Right lobe of liver (tissue), 6 donors: ENCODE measurements at regions not wholly inside any gene's neighbourhood (a gene's known extent, or its start where the extent isn't known, plus 50 kb on each side); places are given as distances from the start of the nearest gene placed in this dataset.
A peak's percentile ranks its signal among the peaks of the same experiment; 100 is the strongest.

ENCODE experiments used
- ATAC-seq, 4 donors: fragments of 200-7000 bp; cut with Tn5 transposase; one replicate each; pipeline ENCODE4 v1.9.1; 2020; ENCODE audit warnings: mild to moderate bottlenecking in 4 of 4, moderate library complexity in 4 of 4
- DNase-seq, 3 donors: peaks; one replicate each; pipeline ENCODE4 v3.0.0-alpha.2; 2020
- H3K27ac ChIP-seq, 3 donors: fragments of 200-600 bp; one replicate each; pipeline ENCODE4 v1.8.0; 2022
- H3K27me3 ChIP-seq, 2 donors: fragments of 200-600 bp; one replicate each; pipeline ENCODE4 v1.8.0; 2022
- H3K36me3 ChIP-seq, 4 donors: fragments of 200-600 bp; sonication (generic) in 1 of 4; one replicate each; pipeline versions ENCODE4 v1.5.1 to v1.8.0; 2017 to 2022; ENCODE audit warnings: control low read depth in 1 of 4
- H3K4me1 ChIP-seq, 4 donors: fragments of 200-600 bp; sonication (generic) in 1 of 4; one replicate each; pipeline versions ENCODE4 v1.5.1 to v1.8.0; 2017 to 2022; ENCODE audit warnings: control low read depth in 1 of 4
- H3K4me3 ChIP-seq, 3 donors: fragments of 200-600 bp; one replicate each; pipeline ENCODE4 v1.8.0; 2022
- H3K9me3 ChIP-seq, 4 donors: fragments of 200-600 bp; sonication (generic) in 1 of 4; one replicate each; pipeline versions ENCODE4 v1.5.1 to v1.8.0; 2017 to 2022; ENCODE audit warnings: control low read depth in 1 of 4
- CTCF ChIP-seq, 4 donors: fragments of 200-600 bp in 3 of 4; fragments of 450-650 bp in 1 of 4; IDR thresholded peaks; one replicate each; pipeline versions ENCODE4 v1.5.1 to v1.8.0; 2016 to 2022; ENCODE audit warnings: antibody characterized with exemption in 4 of 4, mild to moderate bottlenecking in 2 of 4
- POLR2A ChIP-seq: fragments of 450-650 bp; IDR thresholded peaks from one replicate; pipeline ENCODE4 v1.6.1; 2017; ENCODE audit warnings: antibody characterized with exemption, mild to moderate bottlenecking
- WGBS: methylation state at CpG from one replicate; pipeline ENCODE4 v1.1.6; 2018; ENCODE audit warnings: low coverage, low lambda C conversion rate; ENCODE audit not compliant: insufficient coverage; ENCODE audit errors: missing lambda C conversion rate; 5-methylcytosine and 5-hydroxymethylcytosine counted together
- intact Hi-C, 2 donors: fragments of 100-400 bp; cut with DNase I; formaldehyde crosslinking; loops; one replicate each; pipeline versions ENCODE4 v1.11.2 to v1.14.1; 2022
- donor health status: DM: no; HTN: yes; CAD: no.
- donor health status: DM: no; HTN: no; CAD: no.
- donor health status: DM: no; HTN: no; CAD: no.
- donor health status: DM: no; HTN: yes; CAD: no.
- donor health status: DM: no; HTN: yes; CAD: no.

- intact Hi-C loops = no loop called here
- 77% methylated on average over 4 of the region's 8 CpGs for WGBS
- DNase-seq (no peak), ATAC-seq (no peak)
- no peak overlapping the region for H3K27ac ChIP-seq
- no peaks in the 10 kb centered on the region for H3K4me1 ChIP-seq
- H3K36me3 ChIP-seq = no peaks in the 10 kb centered on the region
- H3K27me3 ChIP-seq = no peaks in the 10 kb centered on the region
- H3K9me3 ChIP-seq = no peaks in the 10 kb centered on the region
- H3K4me3 ChIP-seq = no peak overlapping the region
- no peak for TF ChIP-seq CTCF (IDR thresholded peaks at IDR 0.05)
- no peak for TF ChIP-seq POLR2A
Measured at GRCh38 chr1:238900334-238900865, 486.0 kb upstream of the CHRM3 start.

- H3K27ac ChIP-seq = no peak overlapping the region
- H3K36me3 ChIP-seq = no peaks in the 10 kb centered on the region
- H3K4me3 ChIP-seq = no peak overlapping the region
- ATAC-seq (no peak), DNase-seq (no peak)
- TF ChIP-seq POLR2A (no peak), CTCF (IDR thresholded peaks at IDR 0.05) (no peak)
- no peaks in the 10 kb centered on the region for H3K9me3 ChIP-seq
- no peaks in the 10 kb centered on the region for H3K27me3 ChIP-seq
- H3K4me1 ChIP-seq = no peaks in the 10 kb centered on the region
- intact Hi-C loops = no loop called here
Measured at GRCh38 chr1:238898856-238899255, 487.5 kb upstream of the CHRM3 start.

- WGBS = 23% methylated on average over 2 of the region's 2 CpGs
- Histone ChIP-seq H3K4me3 (no peak overlapping the region), H3K27ac (no peak overlapping the region), H3K4me1 (no peaks in the 10 kb centered on the region), H3K9me3 (no peaks in the 10 kb centered on the region), H3K27me3 (no peaks in the 10 kb centered on the region), H3K36me3 (no peaks in the 10 kb centered on the region)
- TF ChIP-seq CTCF (IDR thresholded peaks at IDR 0.05) (no peak), POLR2A (no peak)
- no peak for DNase-seq
- ATAC-seq = peak in 1 of 4 donors; percentile 25
- intact Hi-C loops = no loop called here
Measured at GRCh38 chr1:238895911-238896310, 490.5 kb upstream of the CHRM3 start.

- intact Hi-C loops = no loop called here
- 44% methylated on average over 4 of the region's 4 CpGs for WGBS
Measured at GRCh38 chr1:238892612-238893011, 493.8 kb upstream of the CHRM3 start.

More at GRCh38 chr1:238892612-238893011, 493.8 kb upstream of the CHRM3 start:
- Histone ChIP-seq H3K36me3 (no peaks in the 10 kb centered on the region), H3K4me1 (no peaks in the 10 kb centered on the region), H3K27ac (no peak overlapping the region), H3K4me3 (no peak overlapping the region), H3K27me3 (no peaks in the 10 kb centered on the region), H3K9me3 (no peaks in the 10 kb centered on the region)
- no peak for TF ChIP-seq CTCF (IDR thresholded peaks at IDR 0.05)
- no peak for TF ChIP-seq POLR2A
- DNase-seq (no peak), ATAC-seq (no peak)
